K562 (cell line): ENCODE measurements at regions not wholly inside any gene's neighbourhood (a gene's known extent, or its start where the extent isn't known, plus 50 kb on each side); places are given as distances from the start of the nearest gene placed in this dataset.

Experiments
- CXXC5 ChIP-seq: fragments of 250-450 bp; sonication (Bioruptor Pico); IDR thresholded peaks from 2 replicates; pipeline ENCODE4 v1.8.0; 2022; ENCODE audit warnings: inconsistent platforms, mild to moderate bottlenecking, moderate library complexity
- EP400 ChIP-seq: fragments of 450-650 bp; IDR thresholded peaks from 2 replicates; pipeline ENCODE4 v1.6.1; 2017; ENCODE audit warnings: antibody characterized with exemption, mild to moderate bottlenecking, moderate library complexity
- FOXM1 ChIP-seq, 2 experiments: fragments of 450-650 bp in 1 of 2; sonication (generic) in 1 of 2; formaldehyde crosslinking in 1 of 2; IDR thresholded peaks; 2 replicates each; pipeline versions ENCODE4 v1.6.1 to v1.9.0; 2017 to 2022; ENCODE audit warnings: low read depth in 2 of 2, mild to moderate bottlenecking in 2 of 2, missing genetic modification reagents in 1 of 2, moderate library complexity in 1 of 2
- HES1 ChIP-seq: fragments of 450-650 bp; IDR thresholded peaks from 2 replicates; pipeline ENCODE4 v1.6.1; 2016; ENCODE audit warnings: low read depth, mild to moderate bottlenecking, moderate library complexity
- HNRNPUL1 ChIP-seq: fragments of 200-400 bp; formaldehyde crosslinking; IDR thresholded peaks from 2 replicates; pipeline ENCODE4 v1.6.1; 2017; ENCODE audit warnings: low read length
- L3MBTL2 ChIP-seq: fragments of 450-650 bp; IDR thresholded peaks from 2 replicates; pipeline ENCODE4 v1.6.1; 2016; ENCODE audit warnings: mild to moderate bottlenecking, moderate library complexity
- MAFK ChIP-seq: IDR thresholded peaks from 2 replicates; pipeline ENCODE4 v1.6.1; 2011; ENCODE audit warnings: low read length, improper control_type of control experiment
- NFATC3 ChIP-seq: fragments of 450-650 bp; IDR thresholded peaks from 2 replicates; pipeline ENCODE4 v1.6.1; 2017; ENCODE audit warnings: mild to moderate bottlenecking
- RHOXF2B ChIP-seq: fragments of 250-450 bp; sonication (Bioruptor Pico); conservative IDR thresholded peaks from 2 replicates; pipeline ENCODE4 v1.5.1; 2021
- THAP7 ChIP-seq: fragments of 250-450 bp; sonication (Bioruptor Pico); IDR thresholded peaks from 2 replicates; pipeline ENCODE4 v1.5.0; 2021
- ZNF3 ChIP-seq: fragments of 250-450 bp; sonication (Bioruptor Pico); IDR thresholded peaks from 2 replicates; pipeline ENCODE4 v1.5.0; 2021; ENCODE audit warnings: mild to moderate bottlenecking, moderate library complexity
- ZNF384 ChIP-seq: IDR thresholded peaks from 2 replicates; pipeline ENCODE4 v1.6.1; 2012; ENCODE audit warnings: low read depth, low read length, improper control_type of control experiment
- ZNF695 ChIP-seq: fragments of 450-650 bp; formaldehyde crosslinking; IDR thresholded peaks from 2 replicates; pipeline ENCODE4 v1.4.0; 2020; ENCODE audit warnings: mild to moderate bottlenecking, moderate library complexity
- TF ChIP-seq, protein P1 (sequence below): sonication (generic); formaldehyde crosslinking; IDR thresholded peaks from 2 replicates; pipeline ENCODE4 v1.8.0; 2023; ENCODE audit warnings: missing genetic modification reagents, mild to moderate bottlenecking, borderline replicate concordance
- TF ChIP-seq, protein P2 (sequence below): IDR thresholded peaks from 3 replicates; pipeline ENCODE4 v1.6.1; 2011; ENCODE audit warnings: borderline replicate concordance, mild to moderate bottlenecking; ENCODE audit not compliant: insufficient read length, insufficient read depth
- TF ChIP-seq, protein P3 (sequence below), 2 experiments: fragments of 450-650 bp in 1 of 2; sonication (generic) in 1 of 2; formaldehyde crosslinking; conservative IDR thresholded peaks; 2 replicates each; pipeline versions ENCODE4 v1.4.0 to v1.8.1; 2020 to 2022; ENCODE audit warnings: mild to moderate bottlenecking in 1 of 2, missing genetic modification reagents in 1 of 2
- TF ChIP-seq, protein P4 (sequence below): fragments of 250-450 bp; sonication (Bioruptor Pico); IDR thresholded peaks from 2 replicates; pipeline ENCODE4 v1.4.0; 2020; ENCODE audit warnings: mild to moderate bottlenecking, moderate library complexity

DNA sequence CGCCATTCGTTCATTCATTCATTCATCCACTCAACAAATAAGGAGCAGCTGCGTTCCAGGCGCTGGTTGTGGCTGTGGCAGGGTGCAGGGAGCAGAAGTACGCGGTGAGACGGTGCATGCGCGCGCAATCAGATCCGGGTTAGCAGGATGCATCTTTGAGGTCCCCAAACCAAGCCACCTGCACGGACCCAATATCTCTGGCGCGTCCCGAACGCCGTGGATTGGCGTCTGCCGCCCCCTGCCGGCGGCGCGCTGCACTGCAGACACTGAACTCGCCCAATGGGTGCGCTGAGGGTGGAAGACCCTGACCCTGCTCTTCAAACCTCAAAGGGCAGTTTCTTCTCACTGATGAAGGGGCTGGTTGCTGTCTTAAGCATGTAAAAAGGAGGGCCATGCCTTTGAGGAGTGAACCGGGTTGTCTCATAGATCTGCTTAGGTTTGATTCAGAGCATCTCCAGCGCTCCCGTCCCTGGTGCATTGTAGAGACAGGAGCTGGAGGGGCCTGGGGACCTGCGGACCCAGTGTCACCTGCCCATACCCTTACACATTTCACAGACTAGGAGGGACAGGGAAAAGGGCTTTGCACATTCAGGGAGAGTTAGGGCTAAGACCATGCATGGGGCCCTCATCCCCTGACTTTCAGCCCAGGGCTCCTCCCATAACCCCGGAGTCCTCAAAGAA lies 102.5 kb downstream of the RAMP3 start (continued):
- TF ChIP-seq, protein P1, sequence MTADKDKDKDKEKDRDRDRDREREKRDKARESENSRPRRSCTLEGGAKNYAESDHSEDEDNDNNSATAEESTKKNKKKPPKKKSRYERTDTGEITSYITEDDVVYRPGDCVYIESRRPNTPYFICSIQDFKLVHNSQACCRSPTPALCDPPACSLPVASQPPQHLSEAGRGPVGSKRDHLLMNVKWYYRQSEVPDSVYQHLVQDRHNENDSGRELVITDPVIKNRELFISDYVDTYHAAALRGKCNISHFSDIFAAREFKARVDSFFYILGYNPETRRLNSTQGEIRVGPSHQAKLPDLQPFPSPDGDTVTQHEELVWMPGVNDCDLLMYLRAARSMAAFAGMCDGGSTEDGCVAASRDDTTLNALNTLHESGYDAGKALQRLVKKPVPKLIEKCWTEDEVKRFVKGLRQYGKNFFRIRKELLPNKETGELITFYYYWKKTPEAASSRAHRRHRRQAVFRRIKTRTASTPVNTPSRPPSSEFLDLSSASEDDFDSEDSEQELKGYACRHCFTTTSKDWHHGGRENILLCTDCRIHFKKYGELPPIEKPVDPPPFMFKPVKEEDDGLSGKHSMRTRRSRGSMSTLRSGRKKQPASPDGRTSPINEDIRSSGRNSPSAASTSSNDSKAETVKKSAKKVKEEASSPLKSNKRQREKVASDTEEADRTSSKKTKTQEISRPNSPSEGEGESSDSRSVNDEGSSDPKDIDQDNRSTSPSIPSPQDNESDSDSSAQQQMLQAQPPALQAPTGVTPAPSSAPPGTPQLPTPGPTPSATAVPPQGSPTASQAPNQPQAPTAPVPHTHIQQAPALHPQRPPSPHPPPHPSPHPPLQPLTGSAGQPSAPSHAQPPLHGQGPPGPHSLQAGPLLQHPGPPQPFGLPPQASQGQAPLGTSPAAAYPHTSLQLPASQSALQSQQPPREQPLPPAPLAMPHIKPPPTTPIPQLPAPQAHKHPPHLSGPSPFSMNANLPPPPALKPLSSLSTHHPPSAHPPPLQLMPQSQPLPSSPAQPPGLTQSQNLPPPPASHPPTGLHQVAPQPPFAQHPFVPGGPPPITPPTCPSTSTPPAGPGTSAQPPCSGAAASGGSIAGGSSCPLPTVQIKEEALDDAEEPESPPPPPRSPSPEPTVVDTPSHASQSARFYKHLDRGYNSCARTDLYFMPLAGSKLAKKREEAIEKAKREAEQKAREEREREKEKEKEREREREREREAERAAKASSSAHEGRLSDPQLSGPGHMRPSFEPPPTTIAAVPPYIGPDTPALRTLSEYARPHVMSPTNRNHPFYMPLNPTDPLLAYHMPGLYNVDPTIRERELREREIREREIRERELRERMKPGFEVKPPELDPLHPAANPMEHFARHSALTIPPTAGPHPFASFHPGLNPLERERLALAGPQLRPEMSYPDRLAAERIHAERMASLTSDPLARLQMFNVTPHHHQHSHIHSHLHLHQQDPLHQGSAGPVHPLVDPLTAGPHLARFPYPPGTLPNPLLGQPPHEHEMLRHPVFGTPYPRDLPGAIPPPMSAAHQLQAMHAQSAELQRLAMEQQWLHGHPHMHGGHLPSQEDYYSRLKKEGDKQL (CRISPR knock-in tag), result no peak
- TF ChIP-seq ZNF384 (no peak), HES1 (no peak), MAFK (no peak), THAP7 (CRISPR knock-in tag) (no peak), EP400 (no peak), CXXC5 (peak; percentile 38), RHOXF2B (CRISPR knock-in tag) (no peak), ZNF695 (no peak), HNRNPUL1 (no peak), NFATC3 (no peak), L3MBTL2 (no peak), FOXM1 (IDR thresholded peaks at IDR 0.05; ENCODE audit: low read depth) (no peak), FOXM1 (CRISPR knock-in tag; IDR thresholded peaks at IDR 0.05; ENCODE audit: low read depth) (no peak), ZNF3 (CRISPR knock-in tag) (no peak)
- TF ChIP-seq, protein P2, sequence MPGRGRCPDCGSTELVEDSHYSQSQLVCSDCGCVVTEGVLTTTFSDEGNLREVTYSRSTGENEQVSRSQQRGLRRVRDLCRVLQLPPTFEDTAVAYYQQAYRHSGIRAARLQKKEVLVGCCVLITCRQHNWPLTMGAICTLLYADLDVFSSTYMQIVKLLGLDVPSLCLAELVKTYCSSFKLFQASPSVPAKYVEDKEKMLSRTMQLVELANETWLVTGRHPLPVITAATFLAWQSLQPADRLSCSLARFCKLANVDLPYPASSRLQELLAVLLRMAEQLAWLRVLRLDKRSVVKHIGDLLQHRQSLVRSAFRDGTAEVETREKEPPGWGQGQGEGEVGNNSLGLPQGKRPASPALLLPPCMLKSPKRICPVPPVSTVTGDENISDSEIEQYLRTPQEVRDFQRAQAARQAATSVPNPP, result no peak
- TF ChIP-seq, protein P3, sequence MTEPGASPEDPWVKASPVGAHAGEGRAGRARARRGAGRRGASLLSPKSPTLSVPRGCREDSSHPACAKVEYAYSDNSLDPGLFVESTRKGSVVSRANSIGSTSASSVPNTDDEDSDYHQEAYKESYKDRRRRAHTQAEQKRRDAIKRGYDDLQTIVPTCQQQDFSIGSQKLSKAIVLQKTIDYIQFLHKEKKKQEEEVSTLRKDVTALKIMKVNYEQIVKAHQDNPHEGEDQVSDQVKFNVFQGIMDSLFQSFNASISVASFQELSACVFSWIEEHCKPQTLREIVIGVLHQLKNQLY (CRISPR knock-in tag; conservative IDR thresholded peaks at IDR 0.05), result no peak
- TF ChIP-seq, protein P4, sequence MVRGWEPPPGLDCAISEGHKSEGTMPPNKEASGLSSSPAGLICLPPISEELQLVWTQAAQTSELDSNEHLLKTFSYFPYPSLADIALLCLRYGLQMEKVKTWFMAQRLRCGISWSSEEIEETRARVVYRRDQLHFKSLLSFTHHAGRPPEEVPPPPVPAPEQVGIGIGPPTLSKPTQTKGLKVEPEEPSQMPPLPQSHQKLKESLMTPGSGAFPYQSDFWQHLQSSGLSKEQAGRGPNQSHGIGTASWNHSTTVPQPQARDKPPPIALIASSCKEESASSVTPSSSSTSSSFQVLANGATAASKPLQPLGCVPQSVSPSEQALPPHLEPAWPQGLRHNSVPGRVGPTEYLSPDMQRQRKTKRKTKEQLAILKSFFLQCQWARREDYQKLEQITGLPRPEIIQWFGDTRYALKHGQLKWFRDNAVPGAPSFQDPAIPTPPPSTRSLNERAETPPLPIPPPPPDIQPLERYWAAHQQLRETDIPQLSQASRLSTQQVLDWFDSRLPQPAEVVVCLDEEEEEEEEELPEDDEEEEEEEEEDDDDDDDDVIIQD (CRISPR knock-in tag), result no peak
